H1 (cell line): ENCODE measurements at regions not wholly inside any gene's neighbourhood (a gene's known extent, or its start where the extent isn't known, plus 50 kb on each side); places are given as distances from the start of the nearest gene placed in this dataset.

Experiments used
- CTCF ChIA-PET: fragments of 300-600 bp; sonication (Branson Sonifier 250); formaldehyde crosslinking; loops from one replicate; lab custom pipeline; 2021; ENCODE audit not compliant: partially characterized antibody; lab: Charles Lee
- POLR2A ChIA-PET: fragments of 300-600 bp; sonication (Branson Sonifier 250); formaldehyde crosslinking; loops from one replicate; lab custom pipeline; 2021; ENCODE audit warnings: inconsistent platforms; ENCODE audit not compliant: partially characterized antibody; lab: Charles Lee
- DNase-seq, 2 experiments: peaks; one replicate each; pipeline versions ENCODE4 v3.0.0 to v3.0.0-alpha.2; 2010 to 2022; ENCODE audit warnings: low spot score in 2 of 2, low read depth in 1 of 2, mixed read lengths in 1 of 2
- FAIRE-seq: peaks from 2 replicates; lab custom pipeline; 2011; peaks lifted over from hg19 to GRCh38; lab: Jason Lieb, UNC
- H2AFZ ChIP-seq: 2 replicates; pipeline ENCODE4 v1.8.1; 2012; ENCODE audit warnings: low read length, inconsistent platforms
- H2AK5ac ChIP-seq: 2 replicates; pipeline ENCODE4 v1.6.1; 2013; ENCODE audit warnings: low read depth, low read length
- H2BK120ac ChIP-seq: replicated peaks from 2 replicates; pipeline ENCODE3; 2013; ENCODE audit warnings: low read depth, low read length, inconsistent platforms
- H2BK12ac ChIP-seq: 2 replicates; pipeline ENCODE4 v1.6.1; 2013; ENCODE audit warnings: low read depth, low read length
- H2BK15ac ChIP-seq: 2 replicates; pipeline ENCODE4 v1.6.1; 2013; ENCODE audit warnings: low read length
- H2BK20ac ChIP-seq: 2 replicates; pipeline ENCODE4 v1.6.1; 2013; ENCODE audit warnings: low read length
- H2BK5ac ChIP-seq: 2 replicates; pipeline ENCODE4 v1.6.1; 2013; ENCODE audit warnings: low read depth, low read length
- H3K14ac ChIP-seq: 2 replicates; pipeline ENCODE4 v1.6.1; 2013; ENCODE audit warnings: inconsistent platforms; ENCODE audit not compliant: insufficient read length
- H3K18ac ChIP-seq: 2 replicates; pipeline ENCODE4 v1.6.1; 2013; ENCODE audit warnings: low read length; ENCODE audit errors: extremely low read depth
- H3K23ac ChIP-seq: 2 replicates; pipeline ENCODE4 v1.6.1; 2013; ENCODE audit warnings: inconsistent platforms; ENCODE audit not compliant: insufficient read length
- H3K23me2 ChIP-seq: 2 replicates; pipeline ENCODE4 v1.6.1; 2013; ENCODE audit warnings: low read depth, low read length
- H3K27ac ChIP-seq: 2 replicates; pipeline ENCODE4 v1.6.1; 2011; ENCODE audit warnings: low read depth, low read length, inconsistent platforms
- H3K27me3 ChIP-seq, 4 experiments: replicated peaks in 1 of 4; 1 replicate in 1 of 4; 2 replicates in 3 of 4; pipeline versions ENCODE4 v1.6.1 to v1.8.1; 2011 to 2013; ENCODE audit warnings: low read length in 3 of 4, mild to moderate bottlenecking in 3 of 4, inconsistent platforms in 2 of 4, mixed read lengths in 2 of 4, moderate library complexity in 1 of 4; ENCODE audit not compliant: control insufficient read depth in 3 of 4, insufficient read depth in 3 of 4; ENCODE audit errors: extremely low read depth in 1 of 4
- H3K36me3 ChIP-seq, 4 experiments: 2 replicates each; pipeline versions ENCODE4 v1.6.1 to v1.8.1; 2011 to 2013; ENCODE audit warnings: mild to moderate bottlenecking in 4 of 4, low read length in 3 of 4, moderate library complexity in 2 of 4, control low read depth in 1 of 4, inconsistent platforms in 1 of 4; ENCODE audit not compliant: insufficient read depth in 4 of 4, control insufficient read depth in 2 of 4
- H3K4ac ChIP-seq: replicated peaks from 2 replicates; pipeline ENCODE3; 2013; ENCODE audit warnings: low read length, low read depth, mixed read lengths, inconsistent platforms; ENCODE audit not compliant: insufficient read length
- H3K4me1 ChIP-seq, 4 experiments: replicated peaks in 1 of 4; 1 replicate in 1 of 4; 2 replicates in 3 of 4; pipeline versions ENCODE4 v1.6.1 to v1.8.1; 2011 to 2013; ENCODE audit warnings: low read length in 3 of 4, inconsistent platforms in 2 of 4, mixed read lengths in 1 of 4; ENCODE audit not compliant: insufficient read depth in 4 of 4, control insufficient read depth in 3 of 4
- H3K4me2 ChIP-seq, 2 experiments: 2 replicates each; pipeline versions ENCODE4 v1.6.1 to v1.8.1; 2011 to 2013; ENCODE audit warnings: low read depth in 2 of 2, low read length in 2 of 2, control low read depth in 1 of 2, inconsistent platforms in 1 of 2, mild to moderate bottlenecking in 1 of 2; ENCODE audit not compliant: insufficient read depth in 1 of 2
- H3K4me3 ChIP-seq, 4 experiments: fragments of 200-600, 300-600 bp in 1 of 4; sonication (generic), shearing (Covaris generic), sonication (Bioruptor Twin) in 1 of 4; 2 replicates each; pipeline versions ENCODE4 v1.5.1 to v1.8.1; 2011 to 2016; ENCODE audit warnings: low read length in 4 of 4, low read depth in 3 of 4, control low read depth in 2 of 4, inconsistent platforms in 2 of 4, mild to moderate bottlenecking in 2 of 4, mixed read lengths in 1 of 4, moderate library complexity in 1 of 4; ENCODE audit not compliant: insufficient read depth in 2 of 4; ENCODE audit errors: extremely low read depth in 1 of 4
- H3K56ac ChIP-seq: replicated peaks from 2 replicates; pipeline ENCODE3; 2013; ENCODE audit warnings: low read depth, mild to moderate bottlenecking, mixed read lengths, low read length, inconsistent platforms; ENCODE audit not compliant: insufficient read length
- H3K79me1 ChIP-seq: 2 replicates; pipeline ENCODE4 v1.6.1; 2013; ENCODE audit warnings: low read depth, low read length, control low read depth
- H3K79me2 ChIP-seq, 2 experiments: 2 replicates each; pipeline versions ENCODE4 v1.6.1 to v1.8.1; 2012 to 2013; ENCODE audit warnings: low read length in 2 of 2, mild to moderate bottlenecking in 2 of 2, inconsistent platforms in 1 of 2; ENCODE audit not compliant: insufficient read depth in 2 of 2, control insufficient read depth in 1 of 2
- H3K9ac ChIP-seq, 4 experiments: replicated peaks in 1 of 4; 1 replicate in 1 of 4; 2 replicates in 3 of 4; pipeline versions ENCODE4 v1.6.1 to v1.8.1; 2011 to 2013; ENCODE audit warnings: low read depth in 3 of 4, low read length in 3 of 4, control low read depth in 2 of 4, mild to moderate bottlenecking in 2 of 4, moderate library complexity in 2 of 4, inconsistent platforms in 1 of 4; ENCODE audit errors: extremely low read depth in 1 of 4
- H3K9me3 ChIP-seq, 2 experiments: 2 replicates each; pipeline versions ENCODE4 v1.6.1 to v1.8.1; 2012 to 2013; ENCODE audit warnings: mild to moderate bottlenecking in 2 of 2, moderate library complexity in 2 of 2, control low read depth in 1 of 2, inconsistent platforms in 1 of 2, low read depth in 1 of 2, low read length in 1 of 2, mixed read lengths in 1 of 2; ENCODE audit not compliant: insufficient read depth in 2 of 2
- H4K20me1 ChIP-seq, 2 experiments: replicated peaks in 1 of 2; 2 replicates each; pipeline versions ENCODE3 to v1.8.1; 2011 to 2013; ENCODE audit warnings: inconsistent platforms in 2 of 2, low read length in 2 of 2, mild to moderate bottlenecking in 1 of 2; ENCODE audit not compliant: insufficient read depth in 2 of 2, control insufficient read depth in 1 of 2
- H4K5ac ChIP-seq: 2 replicates; pipeline ENCODE4 v1.6.1; 2013; ENCODE audit warnings: low read length, low read depth, mixed read lengths, inconsistent platforms; ENCODE audit not compliant: insufficient read length
- H4K8ac ChIP-seq: 2 replicates; pipeline ENCODE4 v1.8.0; 2013; ENCODE audit warnings: mild to moderate bottlenecking, moderate library complexity, low read length, inconsistent platforms; ENCODE audit not compliant: insufficient read depth; ENCODE audit errors: extremely low read depth
- H4K91ac ChIP-seq: replicated peaks from 2 replicates; pipeline ENCODE3; 2013; ENCODE audit warnings: low read length, mixed read lengths, inconsistent platforms; ENCODE audit not compliant: insufficient read length
- BCL11A ChIP-seq, 2 experiments: IDR thresholded peaks; one replicate each; pipeline ENCODE4 v1.6.1; 2011; ENCODE audit warnings: low read depth in 2 of 2, low read length in 2 of 2, mild to moderate bottlenecking in 2 of 2
- CBX5 ChIP-seq: fragments of 300-800, 300-1000 bp; sonication (generic); IDR thresholded peaks from 2 replicates; pipeline ENCODE4 v1.7.1; 2016; ENCODE audit warnings: antibody characterized with exemption, low read length, low read depth
- EGR1 ChIP-seq: IDR thresholded peaks from 2 replicates; pipeline ENCODE4 v1.6.1; 2011; ENCODE audit warnings: low read depth, low read length, borderline replicate concordance
- NRF1 ChIP-seq: IDR thresholded peaks from 2 replicates; pipeline ENCODE4 v1.6.1; 2011; ENCODE audit warnings: mild to moderate bottlenecking, low read depth, low read length, improper control_type of control experiment
- YY1 ChIP-seq: IDR thresholded peaks from 2 replicates; pipeline ENCODE4 v1.6.1; 2011; ENCODE audit warnings: low read depth, mild to moderate bottlenecking, low read length
- WGBS, 2 experiments: shearing (Covaris generic) in 1 of 2; methylation state at CpG; one replicate each; pipeline versions ENCODE4 v1.1.6 to v1.1.7; 2013 to 2015; ENCODE audit warnings: low lambda C conversion rate in 2 of 2, mixed read lengths in 2 of 2, inconsistent platforms in 1 of 2, low coverage in 1 of 2, missing lambda C conversion rate in 1 of 2; ENCODE audit not compliant: insufficient replicate concordance in 2 of 2, insufficient coverage in 1 of 2, insufficient read length in 1 of 2; ENCODE audit errors: extremely low coverage in 1 of 2, missing lambda C conversion rate in 1 of 2; 5-methylcytosine and 5-hydroxymethylcytosine counted together
- TF ChIP-seq, protein P1 (sequence below): IDR thresholded peaks from 2 replicates; pipeline ENCODE4 v1.6.1; 2012; ENCODE audit warnings: inconsistent platforms

DNA sequence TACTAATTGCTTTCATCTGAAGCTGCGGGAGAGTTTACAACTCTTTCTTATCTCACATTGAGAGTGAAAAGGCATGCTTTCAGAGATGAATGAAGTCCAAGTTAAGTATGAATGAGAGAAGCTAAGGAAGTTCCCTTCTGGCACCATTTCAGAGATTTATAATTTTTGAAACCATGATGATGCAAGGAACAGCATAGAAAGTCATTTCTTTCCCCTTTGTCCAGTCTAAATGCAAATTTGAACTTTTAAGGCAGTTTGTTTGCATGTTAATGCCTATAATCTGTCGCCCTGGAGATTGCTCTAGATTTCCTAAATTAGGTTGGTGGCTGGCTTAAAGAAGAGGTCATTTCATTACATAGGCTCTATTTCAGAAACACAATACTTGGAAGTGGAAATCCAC, 594.8 kb upstream of the GOT2 start:
- no peak overlapping the region for H2BK20ac ChIP-seq
- no peaks in the 10 kb centered on the region; the same call in 1 of the 2 replicates for H3K23me2 ChIP-seq
- no peak overlapping the region for H3K18ac ChIP-seq
- no peak for FAIRE-seq
- H4K91ac ChIP-seq, result no peak overlapping the region
- TF ChIP-seq YY1 (no peak), NRF1 (no peak), EGR1 (no peak), BCL11A (IDR thresholded peaks at IDR 0.05; ENCODE audit: low read depth in 2 of 2, low read length in 2 of 2) (no peak), CBX5 (no peak)
- TF ChIP-seq, protein P1, sequence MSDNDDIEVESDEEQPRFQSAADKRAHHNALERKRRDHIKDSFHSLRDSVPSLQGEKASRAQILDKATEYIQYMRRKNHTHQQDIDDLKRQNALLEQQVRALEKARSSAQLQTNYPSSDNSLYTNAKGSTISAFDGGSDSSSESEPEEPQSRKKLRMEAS, result no peak
- H2BK12ac ChIP-seq, result no peak overlapping the region
- ChIA-PET CTCF (no interaction called here), POLR2A (no interaction called here)
- H3K27me3 ChIP-seq, result peaks cover 0 to 1% (median 0%) of the 10 kb centered on the region in 4 experiments; a peak in 1 of 7 replicates
- H2AFZ ChIP-seq, result no peak overlapping the region
- no peak overlapping the region for H2BK5ac ChIP-seq
- no peak overlapping the region for H3K9ac ChIP-seq
- no peaks in the 10 kb centered on the region for H3K9me3 ChIP-seq
- H3K4me1 ChIP-seq, result peaks cover 0 to 2% (median 0%) of the 10 kb centered on the region in 4 experiments; a peak in 1 of 7 replicates
- no peak overlapping the region for H3K56ac ChIP-seq
- no peak overlapping the region for H3K4me2 ChIP-seq
- no peak overlapping the region for H2BK15ac ChIP-seq
- no peak overlapping the region for H3K4me3 ChIP-seq
- no peak overlapping the region for H4K8ac ChIP-seq
- no peak overlapping the region for H3K23ac ChIP-seq
- H3K79me2 ChIP-seq, result no peaks in the 10 kb centered on the region
- H4K20me1 ChIP-seq, result no peaks in the 10 kb centered on the region
- H3K14ac ChIP-seq, result no peak overlapping the region
- H2BK120ac ChIP-seq, result no peak overlapping the region
- H3K27ac ChIP-seq, result no peak overlapping the region
- 85% methylated on average over 2 of the region's 2 CpGs; no CpG with 5 or more reads in 1 of the 2 experiments for WGBS, 2 experiments
- no peak overlapping the region for H2AK5ac ChIP-seq
- no peaks in the 10 kb centered on the region for H3K79me1 ChIP-seq
- no peaks in the 10 kb centered on the region for H3K36me3 ChIP-seq
- H3K4ac ChIP-seq, result no peak overlapping the region
- DNase-seq, result no peak
- H4K5ac ChIP-seq, result no peak overlapping the region
